ENCODE measurements at regions not wholly inside any gene's neighbourhood (a gene's known extent, or its start where the extent isn't known, plus 50 kb on each side); places are given as distances from the start of the nearest gene placed in this dataset.
"Not testable (repeated sequence)": the region's sequence is repeated elsewhere in the genome, so short reads cannot be mapped to it uniquely, and the experiment has no call there.

DNA sequence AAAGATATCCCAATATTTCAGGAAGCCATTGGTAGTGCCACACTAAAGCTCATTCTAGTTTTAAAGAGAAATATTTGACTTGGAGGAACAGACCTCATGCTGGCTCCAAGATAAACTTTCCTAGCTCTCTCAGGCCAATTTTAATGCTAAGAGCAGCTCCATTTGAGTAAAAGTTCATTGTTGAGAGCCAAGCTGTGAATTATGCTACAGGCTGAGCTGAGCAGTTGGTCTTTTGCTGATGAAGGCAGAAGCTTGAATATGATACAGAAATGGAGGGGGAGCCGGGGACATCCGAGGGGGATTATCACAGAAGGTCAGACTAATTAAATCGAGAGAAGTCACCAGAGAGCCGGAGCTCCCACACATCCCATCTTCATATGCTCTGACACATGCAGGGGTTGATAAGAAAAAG, 175.7 kb upstream of the AUTS2 start:
- no peak for TF ChIP-seq JUND (IDR thresholded peaks at IDR 0.05; ENCODE audit: low read depth)
- no peak for DNase-seq (ENCODE audit: low read depth in 1 of 2, low spot score in 1 of 2)
- in situ Hi-C loops (cut with HindIII; ENCODE audit: low pct_unique_long_range_greater_than_20kb, low sequenced_read_pairs), result no loop called here

- in situ Hi-C loops (cut with HindIII; ENCODE audit: low pct_unique_long_range_greater_than_20kb, low sequenced_read_pairs), result no loop called here
- no peak for DNase-seq (ENCODE audit: low read depth in 1 of 2, low spot score in 1 of 2)
- no peak for TF ChIP-seq JUND (IDR thresholded peaks at IDR 0.05; ENCODE audit: low read depth)
Observed at GRCh38 chr7:69426705-69427104, 171.6 kb upstream of the AUTS2 start.

- in situ Hi-C loops (cut with HindIII; ENCODE audit: low pct_unique_long_range_greater_than_20kb, low sequenced_read_pairs), result no loop called here
- no peak for TF ChIP-seq JUND (IDR thresholded peaks at IDR 0.05; ENCODE audit: low read depth)
- DNase-seq (ENCODE audit: low read depth in 1 of 2, low spot score in 1 of 2), result no peak
Observed at GRCh38 chr7:69428089-69428488, 170.2 kb upstream of the AUTS2 start.

GRCh38 chr7:69429911-69430383, 168.3 kb upstream of the AUTS2 start:
- in situ Hi-C loops (cut with HindIII; ENCODE audit: low pct_unique_long_range_greater_than_20kb, low sequenced_read_pairs), result no loop called here
- no peak for DNase-seq (ENCODE audit: low read depth in 1 of 2, low spot score in 1 of 2)
- TF ChIP-seq JUND (IDR thresholded peaks at IDR 0.05; ENCODE audit: low read depth), result no peak

- in situ Hi-C loops (cut with HindIII; ENCODE audit: low pct_unique_long_range_greater_than_20kb, low sequenced_read_pairs), result no loop called here
- no peak for TF ChIP-seq JUND (IDR thresholded peaks at IDR 0.05; ENCODE audit: low read depth)
- DNase-seq (ENCODE audit: low read depth in 1 of 2, low spot score in 1 of 2), result no peak
Observed at GRCh38 chr7:69430384-69431021, 167.8 kb upstream of the AUTS2 start.

DNA sequence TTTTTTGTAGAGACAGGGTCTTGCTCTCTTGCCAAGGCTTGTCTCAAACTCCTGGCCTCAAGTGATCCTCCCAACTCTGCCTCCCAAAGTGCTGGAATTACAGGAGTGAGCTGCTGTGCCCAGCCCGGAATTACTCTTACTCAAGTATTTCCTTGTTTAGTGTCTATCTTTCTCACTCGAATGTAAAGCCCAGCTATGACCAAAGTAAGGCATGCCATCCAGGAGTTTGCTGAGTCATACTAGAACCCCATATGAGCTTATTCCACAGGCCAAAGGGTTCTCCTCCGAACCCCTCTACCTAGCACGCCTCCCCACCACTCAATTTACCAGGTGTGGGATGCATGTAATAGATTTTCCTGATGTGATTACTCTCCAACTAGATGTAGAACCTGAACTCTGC, 166.6 kb upstream of the AUTS2 start:
- no peak for DNase-seq (ENCODE audit: low read depth in 1 of 2, low spot score in 1 of 2)
- in situ Hi-C loops (cut with HindIII; ENCODE audit: low pct_unique_long_range_greater_than_20kb, low sequenced_read_pairs), result no loop called here
- TF ChIP-seq JUND (IDR thresholded peaks at IDR 0.05; ENCODE audit: low read depth), result no peak

GRCh38 chr7:69432276-69432675, 166.0 kb upstream of the AUTS2 start:
- in situ Hi-C loops (cut with HindIII; ENCODE audit: low pct_unique_long_range_greater_than_20kb, low sequenced_read_pairs); DNase-seq (ENCODE audit: low read depth in 1 of 2, low spot score in 1 of 2): not testable (repeated sequence)

- in situ Hi-C loops (cut with HindIII; ENCODE audit: low pct_unique_long_range_greater_than_20kb, low sequenced_read_pairs), result no loop called here
- no peak for DNase-seq (ENCODE audit: low read depth in 1 of 2, low spot score in 1 of 2)
- no peak for TF ChIP-seq JUND (IDR thresholded peaks at IDR 0.05; ENCODE audit: low read depth)
Observed at GRCh38 chr7:69433081-69433480, 165.2 kb upstream of the AUTS2 start.

- DNase-seq (ENCODE audit: low read depth in 1 of 2, low spot score in 1 of 2), result no peak
- in situ Hi-C loops (cut with HindIII; ENCODE audit: low pct_unique_long_range_greater_than_20kb, low sequenced_read_pairs), result no loop called here
Observed at GRCh38 chr7:69434398-69434815, 163.9 kb upstream of the AUTS2 start.

DNA sequence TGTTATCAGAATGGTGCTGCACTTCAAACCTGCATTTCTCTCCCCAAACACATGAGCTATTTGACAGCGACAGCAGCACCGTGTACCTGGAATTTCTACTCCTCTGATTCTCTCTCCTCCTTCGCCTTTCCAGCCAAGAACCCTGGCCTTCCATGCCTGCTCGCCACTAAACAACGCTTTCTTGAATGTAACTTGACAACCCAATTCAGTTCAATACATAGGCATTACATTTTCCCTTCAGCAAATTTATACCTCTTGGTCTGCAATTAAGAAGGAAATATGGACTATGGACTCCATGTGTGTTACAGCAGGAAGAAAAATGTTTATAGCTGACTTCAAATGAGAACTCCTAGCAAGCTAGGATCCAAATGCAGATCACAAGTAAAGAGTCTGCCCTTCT, 162.6 kb upstream of the AUTS2 start:
- in situ Hi-C loops (cut with HindIII; ENCODE audit: low pct_unique_long_range_greater_than_20kb, low sequenced_read_pairs), result no loop called here
- DNase-seq (ENCODE audit: low read depth in 1 of 2, low spot score in 1 of 2), result no peak

More at GRCh38 chr7:69434398-69434815, 163.9 kb upstream of the AUTS2 start:
- no peak for TF ChIP-seq JUND (IDR thresholded peaks at IDR 0.05; ENCODE audit: low read depth)

DNA sequence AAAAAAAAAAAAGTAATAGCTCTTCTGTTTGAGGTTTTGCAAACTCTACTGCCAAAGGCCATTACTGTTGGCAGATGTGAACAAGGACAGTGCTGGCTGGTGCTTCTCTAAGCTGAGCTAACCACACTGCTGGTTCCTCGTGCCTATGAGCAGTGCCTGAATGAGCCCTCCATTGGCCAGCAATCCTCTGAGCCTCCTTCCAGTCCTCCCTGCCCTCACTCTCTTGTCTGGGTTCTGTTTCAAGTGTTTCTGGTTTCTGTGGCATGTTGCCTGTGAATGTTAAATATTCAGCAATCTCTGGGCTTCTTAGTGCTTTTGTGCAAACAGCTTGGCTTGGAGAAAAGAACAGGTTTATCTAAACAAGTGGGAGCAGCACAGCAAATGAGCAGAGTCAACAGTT, 161.3 kb upstream of the AUTS2 start:
- peak in 1 of 2 experiments; percentile 23 for DNase-seq (ENCODE audit: low read depth in 1 of 2, low spot score in 1 of 2)
- in situ Hi-C loops (cut with HindIII; ENCODE audit: low pct_unique_long_range_greater_than_20kb, low sequenced_read_pairs), result no loop called here
- no peak for TF ChIP-seq JUND (IDR thresholded peaks at IDR 0.05; ENCODE audit: low read depth)

More for the DNA sequence above, 162.6 kb upstream of the AUTS2 start:
- TF ChIP-seq JUND (IDR thresholded peaks at IDR 0.05; ENCODE audit: low read depth), result no peak

- no peak for DNase-seq (ENCODE audit: low read depth in 1 of 2, low spot score in 1 of 2)
- in situ Hi-C loops (cut with HindIII; ENCODE audit: low pct_unique_long_range_greater_than_20kb, low sequenced_read_pairs), result no loop called here
- TF ChIP-seq JUND (IDR thresholded peaks at IDR 0.05; ENCODE audit: low read depth), result no peak
Observed at GRCh38 chr7:69438584-69439412, 159.5 kb upstream of the AUTS2 start.

DNA sequence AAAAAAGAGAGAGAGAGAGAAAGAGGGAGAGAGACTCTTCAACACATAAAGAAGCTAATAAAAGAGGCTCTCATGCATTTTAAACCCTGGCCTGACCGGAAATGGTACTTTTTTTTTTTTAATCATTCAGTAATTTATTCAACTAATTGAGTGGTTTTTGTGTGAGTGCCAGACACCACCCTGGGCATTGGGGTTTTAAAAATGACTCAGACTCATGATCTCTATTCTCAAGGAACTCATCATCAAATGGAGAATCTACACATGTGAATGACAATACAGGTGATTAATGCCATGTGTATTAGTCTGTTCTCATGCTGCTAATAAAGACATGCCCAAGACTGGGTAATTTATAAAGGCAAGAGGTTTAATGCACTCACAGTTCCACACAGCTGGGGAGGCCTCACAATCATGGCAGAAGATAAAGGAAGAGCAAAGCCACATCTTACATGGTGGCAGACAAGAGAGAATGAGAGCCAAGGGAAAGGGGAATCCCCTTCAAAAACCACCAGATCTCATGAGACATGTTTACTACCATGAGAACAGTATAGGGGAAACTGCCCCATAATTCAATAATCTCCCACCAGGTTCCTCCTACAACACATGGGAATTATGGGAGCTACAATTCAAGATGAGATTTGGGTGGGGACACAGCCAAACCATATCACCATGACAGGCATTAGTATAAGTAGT, 158.5 kb upstream of the AUTS2 start:
- in situ Hi-C loops (cut with HindIII; ENCODE audit: low pct_unique_long_range_greater_than_20kb, low sequenced_read_pairs), result no loop called here

More for the DNA sequence above, 158.5 kb upstream of the AUTS2 start:
- TF ChIP-seq JUND (IDR thresholded peaks at IDR 0.05; ENCODE audit: low read depth), result no peak
- no peak for DNase-seq (ENCODE audit: low read depth in 1 of 2, low spot score in 1 of 2)
